ENCODE measurements at regions not wholly inside any gene's neighbourhood (a gene's known extent, or its start where the extent isn't known, plus 50 kb on each side); places are given as distances from the start of the nearest gene placed in this dataset.

DNA sequence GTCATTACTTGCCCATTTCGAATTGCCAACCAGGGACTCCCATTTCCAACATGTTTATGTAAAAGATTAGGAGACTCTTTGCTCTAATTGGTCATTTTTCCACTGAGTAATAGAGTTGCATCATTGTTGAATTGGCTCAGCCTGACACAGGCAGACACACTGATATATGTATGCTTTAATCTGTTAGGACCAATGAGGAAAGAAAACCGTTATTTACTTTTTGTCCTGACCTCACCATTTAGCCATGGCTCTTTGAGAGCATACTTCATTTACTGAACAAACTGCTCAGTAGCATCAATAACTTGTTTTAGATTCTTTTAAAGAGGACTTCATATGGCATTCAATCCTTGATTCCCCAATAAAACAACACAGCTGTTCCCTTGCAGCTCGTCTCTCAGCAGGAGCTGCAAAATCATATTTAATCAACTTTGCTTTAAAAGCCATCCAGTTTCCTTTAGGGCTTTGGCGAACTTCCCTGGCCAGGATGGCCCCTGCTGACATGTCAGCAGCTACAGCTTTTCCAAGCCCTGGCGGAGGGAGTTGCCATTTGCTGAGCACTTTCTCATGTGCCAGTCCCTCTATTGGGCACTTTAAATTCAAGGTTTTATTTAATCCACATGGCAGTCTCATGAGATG lies 251.5 kb upstream of the TNC start:
- DNase-seq = no peak

DNA sequence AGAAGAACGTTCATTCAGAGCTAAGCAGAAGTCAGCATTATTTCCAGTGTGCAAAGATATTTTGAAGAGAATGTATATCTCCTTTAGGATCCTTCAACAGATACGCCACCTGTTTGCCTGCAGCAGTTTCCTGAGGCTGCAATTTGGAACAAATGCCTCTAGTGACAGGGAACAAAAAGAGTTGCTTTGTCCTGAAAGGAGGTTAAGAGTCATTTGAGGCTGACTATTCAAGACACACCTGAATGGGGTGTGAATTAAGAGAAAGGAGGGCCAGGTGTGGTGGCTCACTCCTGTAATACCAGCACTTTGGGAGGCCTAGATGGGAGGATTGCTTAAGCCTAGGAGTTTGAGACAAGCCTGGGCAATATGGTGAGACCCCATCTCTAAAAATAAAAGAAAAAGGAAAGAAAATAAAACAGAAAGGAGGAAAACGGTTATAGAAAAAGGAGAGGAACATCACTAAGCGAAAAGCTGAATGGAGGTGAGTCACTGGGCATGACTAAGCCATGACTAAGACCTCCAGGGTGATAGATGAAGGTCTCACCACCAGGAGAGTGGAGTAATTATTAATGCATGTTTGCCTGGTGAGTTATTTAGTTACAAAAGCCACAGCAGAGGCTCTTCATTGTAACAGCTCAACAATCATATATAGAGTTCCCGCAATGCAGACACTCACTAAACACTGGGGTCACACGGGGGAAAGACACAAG lies 255.2 kb upstream of the TNC start:
- DNase-seq = no peak

DNA sequence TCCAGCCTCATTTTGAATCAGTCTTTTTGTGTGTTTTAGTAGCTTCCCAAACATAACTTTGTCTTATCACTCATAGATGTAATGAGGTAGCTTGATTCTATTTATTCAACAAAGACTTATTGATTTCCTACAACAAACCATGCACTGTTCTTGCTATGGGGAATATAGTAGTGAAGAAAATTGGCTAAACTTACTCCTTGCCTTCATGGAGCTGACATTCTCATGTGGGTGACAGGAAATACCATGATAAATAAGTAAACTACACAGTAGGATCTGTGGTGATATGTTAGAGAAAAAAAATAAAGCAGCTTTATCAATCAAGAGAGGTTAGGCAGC lies 255.7 kb upstream of the TNC start:
- no peak for DNase-seq

DNA sequence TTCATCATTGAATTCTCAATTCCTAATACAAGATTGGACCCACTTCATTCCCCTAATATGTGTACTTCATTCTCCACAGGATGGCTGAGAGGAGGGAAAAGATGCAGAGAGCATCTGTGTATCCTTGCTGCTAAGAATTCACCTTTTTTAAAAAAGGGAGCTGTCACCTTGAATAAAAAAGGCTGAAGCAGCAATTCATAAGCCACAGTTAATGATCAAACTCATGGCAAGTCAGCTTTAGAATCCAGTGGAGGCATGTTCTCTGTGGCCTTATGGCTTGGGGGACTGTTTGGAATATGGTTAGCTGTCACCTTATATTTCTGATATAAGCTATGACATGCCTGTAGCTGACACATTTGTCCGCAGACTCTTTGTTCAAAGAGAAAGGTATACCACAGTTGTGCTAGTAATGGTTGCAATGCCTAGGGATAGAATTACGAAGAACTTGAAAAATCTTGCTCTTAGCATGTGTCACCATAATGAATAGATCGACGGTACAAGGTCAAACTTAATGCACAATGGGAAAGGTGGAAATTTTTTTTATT lies 256.8 kb upstream of the TNC start:
- no peak for DNase-seq

DNA sequence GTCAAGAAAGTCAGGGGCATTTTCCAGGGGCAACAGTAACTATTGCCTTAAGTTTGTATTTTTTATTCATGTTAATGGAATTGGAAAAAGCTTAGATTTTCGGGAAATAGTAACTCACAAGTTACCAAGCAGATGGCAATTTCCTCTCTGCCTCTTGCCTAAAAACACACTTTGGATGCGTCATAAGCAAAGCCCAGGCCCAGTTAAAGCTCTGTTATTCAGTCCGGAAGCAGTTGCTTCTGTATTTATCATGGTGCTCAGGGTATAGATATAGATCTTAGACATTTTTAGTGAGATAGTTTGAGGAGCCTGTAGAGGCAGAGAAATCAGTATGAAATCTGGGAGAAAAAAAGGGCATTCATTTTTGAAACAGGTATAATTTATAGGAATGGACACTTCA lies 260.3 kb upstream of the TNC start:
- DNase-seq = no peak

DNA sequence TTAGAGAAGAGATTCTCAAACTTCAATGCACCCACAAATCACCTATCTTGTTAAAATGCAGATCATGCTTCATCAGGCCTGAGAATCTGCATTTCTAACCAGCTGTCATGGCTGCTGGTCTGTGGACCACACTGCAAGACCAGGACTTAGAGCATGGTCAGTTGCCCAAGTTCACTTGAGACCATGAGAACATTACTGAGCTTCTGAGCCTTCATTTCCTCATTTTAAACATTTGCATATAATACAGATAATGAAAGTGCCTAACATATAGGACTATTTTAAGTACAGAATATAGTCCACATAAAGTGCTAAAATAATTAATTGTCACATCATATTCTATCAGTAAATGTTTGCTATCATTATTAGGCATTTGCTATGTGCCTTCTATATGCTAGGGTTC lies 260.8 kb upstream of the TNC start:
- DNase-seq = no peak

DNA sequence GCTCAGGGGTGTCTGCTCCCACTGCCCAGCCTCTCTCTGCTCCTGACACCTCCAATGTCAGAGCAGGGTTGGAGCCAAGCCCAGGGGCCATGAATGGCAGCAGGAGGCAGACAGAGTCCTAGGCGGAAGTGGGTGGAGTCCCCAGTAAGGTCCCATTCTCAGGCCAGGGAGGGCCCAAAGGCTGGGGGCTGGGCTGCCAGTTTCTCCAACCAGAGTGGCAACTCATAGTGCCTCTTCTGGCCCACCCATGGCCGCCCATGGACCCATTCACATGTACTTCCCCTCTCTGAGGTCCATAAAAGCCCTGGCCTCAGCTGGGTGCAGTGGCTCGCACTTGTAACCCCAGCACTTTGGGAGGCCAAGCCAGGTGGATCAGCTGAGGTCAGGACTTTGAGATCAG lies 261.8 kb upstream of the TNC start:
- DNase-seq = no peak

DNA sequence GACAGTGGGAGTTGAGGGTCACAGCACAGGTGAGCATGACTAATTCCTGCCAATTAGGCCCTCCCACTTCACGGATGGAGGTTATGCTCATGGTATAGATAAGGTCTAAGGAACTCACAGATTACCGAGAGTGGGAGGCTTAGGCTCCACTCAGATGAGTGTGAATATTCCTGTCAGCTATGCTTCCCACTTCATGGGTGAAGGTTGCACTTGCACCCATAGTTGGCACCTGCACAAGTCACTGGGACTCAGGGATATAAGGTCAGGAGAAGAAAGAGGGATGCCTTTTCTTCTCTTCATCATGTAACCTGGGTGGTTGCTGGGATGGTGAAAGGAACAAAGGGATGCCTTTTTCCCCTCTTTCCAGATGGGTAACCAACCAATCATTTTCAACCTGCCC lies 264.9 kb upstream of the TNC start:
- DNase-seq = no peak

DNA sequence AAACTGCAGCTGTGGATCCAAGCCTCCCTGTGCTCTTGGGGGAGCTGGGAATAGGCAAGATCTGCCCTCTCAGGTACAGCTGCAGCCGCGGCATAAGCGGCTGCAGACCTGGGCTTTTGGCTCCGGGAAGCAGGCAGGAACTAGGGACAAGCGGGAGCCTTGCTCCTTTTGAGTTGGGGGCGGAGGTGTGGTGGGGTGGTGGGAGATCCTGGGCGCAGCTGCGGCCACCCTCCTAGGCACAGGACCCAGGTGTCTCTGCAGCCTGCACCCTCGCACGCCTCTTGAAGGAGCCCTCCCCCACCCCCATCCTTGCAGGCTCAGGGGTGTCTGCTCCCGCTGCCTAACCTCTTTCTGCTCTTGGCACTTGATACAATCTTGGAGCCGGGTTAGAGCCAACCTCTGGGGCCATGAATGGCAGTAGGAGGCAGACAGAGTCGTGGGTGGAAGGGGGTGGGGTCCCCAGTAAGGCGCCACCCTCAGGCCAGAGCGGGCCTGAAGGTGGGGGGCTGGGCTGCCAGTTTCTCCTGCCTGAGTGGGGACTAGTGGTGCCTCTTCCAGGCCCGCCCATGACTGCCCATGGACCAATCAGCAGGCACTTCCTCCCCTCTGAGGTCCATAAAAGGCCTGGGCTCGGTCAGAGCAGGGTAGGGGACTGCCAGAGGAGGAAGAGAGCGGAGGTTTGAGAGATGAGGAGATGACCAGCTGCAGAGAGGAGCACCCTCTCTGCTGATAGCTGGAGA lies 267.6 kb upstream of the TNC start:
- DNase-seq = no peak

DNA sequence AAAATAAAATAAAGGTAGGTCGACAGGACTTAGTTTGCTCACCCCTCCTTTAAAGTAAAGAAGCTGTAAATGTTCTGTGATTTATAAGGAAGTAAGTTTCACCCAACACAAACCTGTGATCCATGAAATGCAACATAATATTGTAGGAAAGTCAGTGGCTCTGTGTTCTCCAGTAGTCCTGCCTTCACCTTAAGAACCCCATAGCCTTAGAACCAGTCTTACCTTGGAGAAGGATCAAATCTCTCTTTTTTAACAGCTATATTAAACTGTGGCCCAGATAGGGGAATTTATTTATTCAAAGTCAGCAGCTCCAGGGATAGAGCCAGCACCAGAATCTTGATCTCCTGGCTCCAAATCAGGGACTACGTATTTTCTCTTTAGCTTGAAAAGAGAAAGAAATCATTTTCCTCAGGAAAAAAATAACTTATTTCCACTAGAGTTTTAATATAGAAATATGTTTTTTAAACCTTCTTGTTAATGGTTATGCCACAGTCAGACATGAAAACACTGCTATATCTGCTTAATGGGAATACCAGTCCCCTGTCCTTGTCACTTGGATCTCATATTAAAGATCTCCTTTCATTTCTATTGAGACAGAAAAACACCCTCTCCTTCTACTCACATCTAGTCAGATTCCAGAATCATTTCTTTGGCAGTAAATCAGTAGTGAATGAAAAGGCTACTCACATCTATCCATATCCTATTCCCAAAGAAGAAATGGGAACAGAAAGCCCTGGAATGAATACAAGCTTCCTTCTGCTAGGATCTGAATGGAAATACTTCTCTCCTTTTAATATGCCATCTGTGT lies 269.2 kb upstream of the TNC start:
- no peak for DNase-seq

DNA sequence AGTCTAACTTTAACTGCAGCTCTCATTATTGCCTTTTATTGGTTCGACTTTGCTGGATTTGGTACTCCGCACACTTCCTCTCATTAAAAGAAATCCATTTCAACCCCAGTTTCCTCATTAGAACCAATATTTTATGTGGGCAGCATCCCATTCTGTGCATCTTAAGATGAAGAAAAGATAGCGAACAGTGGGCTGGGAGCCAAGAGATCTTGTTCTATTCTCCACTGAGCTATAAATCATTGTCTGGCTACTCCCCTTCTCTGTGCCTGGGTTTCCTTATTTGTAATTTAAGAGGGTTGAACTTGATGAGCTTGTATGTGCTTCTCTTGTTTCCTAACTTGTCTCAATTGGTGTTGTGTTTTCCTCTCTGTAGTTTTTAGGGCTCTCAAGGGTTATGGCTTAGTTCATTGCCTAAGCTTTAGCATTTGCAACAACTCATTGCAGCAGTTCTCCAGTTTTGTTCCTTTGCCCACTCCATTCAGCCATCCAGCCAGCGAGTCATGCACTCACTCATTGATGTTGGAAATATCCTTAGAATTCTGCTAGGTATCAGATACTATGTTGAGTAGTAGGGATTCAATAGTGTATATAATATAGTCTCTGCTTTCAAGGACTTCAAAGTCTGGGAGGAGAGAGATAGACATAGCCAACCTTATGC lies 273.3 kb upstream of the TNC start:
- no peak for DNase-seq

DNA sequence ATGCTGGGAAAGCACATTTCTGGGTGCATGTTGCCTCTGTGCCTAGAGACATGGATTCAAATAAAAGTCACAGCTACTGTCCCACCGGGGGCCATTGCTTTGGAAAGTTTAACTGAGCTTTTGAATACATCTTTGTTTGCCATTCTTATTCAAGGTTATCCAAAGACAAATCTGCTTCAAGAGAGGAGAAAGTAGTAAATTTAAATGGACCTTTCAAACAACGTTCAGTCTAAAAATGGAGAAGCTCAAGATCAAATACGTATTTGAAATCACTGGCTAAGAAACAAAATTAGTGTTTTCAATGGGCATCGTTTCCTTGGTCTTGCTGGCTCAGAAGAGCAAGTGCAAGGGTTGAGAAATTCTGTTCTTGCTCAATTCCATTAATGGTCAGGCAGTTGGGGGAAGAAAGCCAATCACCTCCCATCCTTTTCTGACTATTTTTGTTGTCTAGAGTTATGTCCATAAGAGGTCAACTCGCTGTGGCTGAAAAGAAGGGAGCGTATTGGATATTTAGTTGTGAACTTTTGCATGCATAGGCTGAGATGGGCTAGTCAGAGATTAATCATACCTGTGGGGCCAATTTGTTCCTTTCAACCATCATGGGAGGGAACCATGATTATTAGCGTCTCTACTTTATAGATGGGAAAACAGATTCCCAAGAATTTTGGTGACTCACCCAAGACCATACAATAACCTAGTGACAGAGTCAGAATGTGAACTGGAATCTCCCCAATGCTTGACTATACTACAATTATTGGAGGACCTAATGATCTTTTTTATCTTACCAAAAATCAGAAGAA lies 276.2 kb upstream of the TNC start:
- DNase-seq = no peak

DNA sequence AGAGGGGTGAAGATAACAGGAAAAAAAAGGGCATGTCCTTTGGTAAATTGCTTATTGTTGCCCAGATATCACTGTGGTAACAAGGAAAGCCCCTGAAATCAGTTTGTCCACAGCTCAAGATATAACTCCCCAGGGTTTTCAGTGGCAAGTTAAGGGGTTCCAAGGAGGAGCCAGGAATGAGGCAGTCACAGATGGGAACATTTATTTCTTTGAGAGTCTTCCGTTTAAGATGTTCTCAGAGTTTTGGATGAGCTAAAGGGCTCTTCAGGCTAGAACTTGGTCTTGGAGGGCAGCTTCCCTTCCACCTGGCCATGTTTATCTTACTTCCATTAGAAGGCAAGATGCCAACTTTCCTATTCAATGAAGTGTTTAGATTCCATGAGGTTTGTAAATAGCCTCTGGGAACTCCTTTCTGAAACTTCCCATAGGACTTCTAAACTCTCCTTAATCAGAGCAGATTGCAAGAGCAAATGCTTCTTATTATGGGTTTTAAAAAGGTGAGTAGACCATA lies 277.6 kb upstream of the TNC start:
- DNase-seq = no peak

DNA sequence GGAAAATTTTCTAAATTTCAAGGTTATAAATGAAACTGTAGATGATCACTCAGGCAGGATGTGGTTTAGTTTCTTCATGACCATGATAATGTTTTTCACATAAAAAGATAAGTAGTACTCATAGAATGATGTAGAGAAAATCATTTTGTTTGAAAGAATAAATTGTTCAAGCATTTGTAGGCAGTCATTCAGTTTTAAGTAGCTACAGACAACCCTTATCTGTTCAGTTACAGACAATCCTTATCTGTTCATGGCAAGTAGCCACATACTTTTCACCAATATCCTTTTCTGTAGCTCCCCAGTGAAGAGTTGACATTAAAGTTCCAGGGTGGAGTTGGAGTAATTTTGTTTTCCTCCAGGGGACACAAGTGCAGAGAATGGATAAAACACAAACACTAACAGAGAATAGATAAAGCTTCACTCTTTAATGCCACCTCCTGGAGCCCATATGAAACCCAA lies 278.1 kb upstream of the TNC start:
- no peak for DNase-seq

DNA sequence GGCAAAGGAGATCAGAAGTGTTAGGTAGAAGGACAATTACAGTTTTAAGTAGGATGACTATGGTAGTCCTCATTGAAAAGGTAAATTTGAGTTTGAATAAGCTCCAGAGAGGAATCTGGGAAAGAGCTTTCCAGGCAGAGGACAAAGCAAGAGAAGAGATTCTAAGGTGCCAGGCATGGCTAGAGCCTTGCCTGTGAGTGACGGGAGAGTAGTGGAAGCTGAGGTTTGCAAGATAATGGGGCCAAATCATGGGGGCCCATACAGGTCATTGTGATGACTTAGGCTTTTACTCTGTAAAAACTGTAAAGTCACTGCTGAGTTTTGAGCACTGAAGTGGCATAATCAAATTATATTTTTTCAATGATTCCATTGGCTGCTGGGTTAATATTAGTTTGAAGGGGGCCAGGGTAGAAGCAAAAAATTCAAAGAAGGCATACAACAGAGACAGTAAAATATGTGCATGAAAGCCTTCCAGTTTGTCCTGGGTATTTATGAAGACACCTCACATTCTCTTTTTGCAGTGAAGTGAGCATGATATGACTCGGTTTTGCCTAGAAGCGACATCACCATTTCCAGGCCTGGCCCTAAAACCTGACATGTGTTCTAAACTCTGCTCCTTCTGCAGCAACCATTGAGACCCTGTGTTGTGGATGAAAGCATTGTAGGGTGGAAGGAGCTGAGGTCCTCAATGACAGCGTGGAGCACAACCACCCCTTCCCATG lies 279.8 kb upstream of the TNC start:
- DNase-seq = no peak

DNA sequence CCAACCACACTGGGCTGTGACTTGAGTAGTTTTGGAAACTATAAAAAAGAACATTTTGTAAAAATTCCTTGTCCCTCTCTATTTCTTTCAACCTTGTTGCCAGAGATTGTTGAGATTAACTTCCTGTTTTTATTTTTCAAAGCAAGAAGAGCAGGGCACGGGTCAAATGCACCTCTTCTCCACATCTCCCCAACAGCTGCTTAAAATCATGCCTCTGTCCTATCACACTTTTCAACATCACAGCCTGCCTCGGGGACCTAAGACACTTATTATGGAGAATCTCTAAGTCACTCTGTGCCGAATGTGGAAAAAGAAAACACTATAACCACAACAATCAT lies 280.3 kb upstream of the TNC start:
- no peak for DNase-seq

DNA sequence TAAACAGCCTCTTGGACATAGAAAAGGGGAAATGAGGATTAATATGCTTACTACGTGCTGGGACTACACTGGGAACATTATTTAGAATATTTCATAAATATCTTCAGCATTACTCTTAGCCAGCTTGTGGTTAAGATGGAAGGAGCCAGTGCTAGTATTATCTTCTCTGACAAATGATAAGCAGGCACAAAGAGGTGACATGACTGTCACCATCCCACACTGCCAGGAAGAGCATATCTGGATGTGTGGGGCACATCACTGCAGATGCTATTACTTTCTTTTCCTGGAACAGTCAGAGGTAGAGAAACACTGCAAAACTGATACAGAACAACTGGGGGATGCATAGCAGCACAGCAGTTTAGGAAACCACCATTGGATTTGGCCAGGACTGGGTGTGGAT lies 281.0 kb upstream of the TNC start:
- DNase-seq = no peak

DNA sequence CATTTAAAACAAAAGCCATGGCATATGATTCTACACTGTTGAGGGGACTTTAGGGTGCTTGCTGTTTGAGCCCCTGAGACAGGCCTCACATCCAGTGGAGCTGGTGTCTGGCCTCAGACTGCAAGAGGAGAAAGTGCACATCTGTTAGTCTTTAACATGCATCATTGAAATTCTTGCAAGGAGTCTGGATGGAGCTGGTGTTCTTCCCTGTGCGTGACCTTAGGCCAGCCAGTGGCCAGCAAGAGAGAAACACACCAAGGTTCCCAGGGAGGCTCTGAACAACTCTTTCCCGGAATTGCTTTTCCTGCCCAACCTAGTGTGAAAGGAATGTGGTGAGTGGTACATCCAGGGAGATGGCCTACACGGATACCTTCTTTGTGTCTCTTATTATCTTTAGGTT lies 282.8 kb upstream of the TNC start:
- DNase-seq = no peak

DNA sequence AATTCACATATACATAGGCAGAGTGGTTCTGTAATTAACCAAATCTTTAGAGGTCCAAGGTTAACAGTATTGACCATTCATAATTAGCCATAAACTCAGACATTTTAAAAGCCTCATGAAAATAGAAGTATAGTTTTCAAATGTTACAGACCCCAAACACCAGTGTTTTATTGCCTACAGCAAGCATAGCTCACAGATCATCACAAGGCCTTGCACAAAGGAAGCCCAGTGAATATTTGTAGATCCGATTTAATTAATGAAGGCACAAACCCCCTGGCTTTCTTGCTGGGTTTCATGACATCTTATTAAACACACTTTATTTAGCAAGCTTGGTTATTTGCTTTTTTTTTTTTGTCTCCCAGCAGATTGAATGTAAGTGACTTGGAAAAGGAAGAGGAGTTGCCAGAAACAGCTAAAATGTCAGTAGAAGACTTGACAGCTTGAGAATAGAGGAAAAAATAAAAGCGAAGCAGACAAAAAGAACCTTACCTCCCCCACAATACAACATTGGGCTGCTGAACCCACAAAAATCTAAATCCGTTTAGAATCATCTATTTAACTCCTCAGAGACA lies 283.9 kb upstream of the TNC start:
- DNase-seq = no peak

DNA sequence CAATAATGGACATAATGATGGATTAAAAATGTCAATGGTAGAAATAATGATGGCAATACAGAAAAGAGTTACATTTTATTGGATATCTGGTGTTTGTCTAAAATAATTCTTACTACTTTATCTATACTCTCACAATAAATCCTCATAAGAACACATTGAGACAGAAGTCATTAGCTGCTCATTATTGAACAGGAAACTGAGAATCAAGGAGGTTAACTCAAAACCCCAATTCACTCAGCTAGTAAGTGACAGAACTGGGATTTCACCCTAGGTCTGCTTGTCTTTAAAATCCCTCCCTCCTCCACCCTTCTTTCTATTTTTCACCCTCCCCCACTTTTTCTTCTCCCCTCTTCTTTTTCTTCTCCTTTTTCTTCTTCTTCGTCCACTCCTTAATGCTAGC lies 285.8 kb upstream of the TNC start:
- DNase-seq = no peak

Measured in occipital lobe (tissue), 1 donor.